ENCODE measurements at regions not wholly inside any gene's neighbourhood (a gene's known extent, or its start where the extent isn't known, plus 50 kb on each side); places are given as distances from the start of the nearest gene placed in this dataset.
"Not testable (repeated sequence)": the region's sequence is repeated elsewhere in the genome, so short reads cannot be mapped to it uniquely, and the experiment has no call there.

DNA sequence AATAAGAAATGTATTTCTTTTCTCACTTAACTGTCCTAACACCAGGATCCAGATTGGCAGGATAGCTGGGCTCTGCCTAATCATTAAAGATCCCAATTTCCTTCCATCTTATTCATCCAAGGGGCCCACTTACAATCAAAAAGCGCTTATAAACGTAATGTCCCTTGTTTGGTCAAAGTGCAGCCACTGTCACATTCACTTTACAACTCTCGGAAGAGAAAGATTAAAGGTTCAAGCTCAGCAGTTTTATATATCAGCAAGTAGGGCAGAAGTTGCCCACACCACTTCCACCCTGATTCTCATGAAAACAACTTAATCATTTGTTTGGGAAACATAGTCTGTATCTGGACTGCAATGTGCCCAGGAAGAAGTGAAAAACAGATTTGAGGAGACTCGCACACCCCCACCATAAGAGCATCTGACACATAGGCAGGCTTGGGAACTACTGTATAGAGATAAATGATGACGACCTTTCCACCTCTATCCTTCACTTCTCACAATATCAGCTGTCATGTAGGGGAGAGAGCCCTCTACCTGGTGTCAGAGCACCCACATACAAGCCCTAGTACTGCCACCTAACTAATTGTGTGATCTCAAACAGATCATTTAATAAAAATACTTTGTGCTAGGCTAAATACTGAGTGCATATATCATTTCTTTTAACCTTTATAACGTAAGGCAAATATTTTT, 80.8 kb downstream of the CAPZA3 start:
- Histone ChIP-seq H3K36me3 (ENCODE audit: control insufficient read depth, insufficient read depth, low read length, severe bottlenecking) (no peaks in the 10 kb centered on the region), H3K27me3 (replicated peaks; ENCODE audit: control insufficient read depth, insufficient read depth, low read length) (no peaks in the 10 kb centered on the region), H3K4me3 (ENCODE audit: low read length) (no peak overlapping the region), H3K4me1 (ENCODE audit: control insufficient read depth, insufficient read depth, low read length) (peaks cover 11% of the 10 kb centered on the region), H3K9me3 (ENCODE audit: control insufficient read depth, low read length) (no peaks in the 10 kb centered on the region), H3K9ac (ENCODE audit: low read length) (no peak overlapping the region)
- no peak for DNase-seq (ENCODE audit: low read depth)

GRCh38 chr12:18819484-18819883, 81.6 kb downstream of the CAPZA3 start:
- no peak for DNase-seq (ENCODE audit: low read depth)
- H3K36me3 ChIP-seq (ENCODE audit: control insufficient read depth, insufficient read depth, low read length, severe bottlenecking) = no peaks in the 10 kb centered on the region
- peaks cover 11% of the 10 kb centered on the region for H3K4me1 ChIP-seq (ENCODE audit: control insufficient read depth, insufficient read depth, low read length)
- H3K4me3 ChIP-seq (ENCODE audit: low read length) = no peak overlapping the region
- no peaks in the 10 kb centered on the region for H3K27me3 ChIP-seq (replicated peaks; ENCODE audit: control insufficient read depth, insufficient read depth, low read length)
- no peak overlapping the region for H3K9ac ChIP-seq (ENCODE audit: low read length)
- H3K9me3 ChIP-seq (ENCODE audit: control insufficient read depth, low read length) = no peaks in the 10 kb centered on the region

GRCh38 chr12:18823461-18823860, 85.5 kb downstream of the CAPZA3 start:
- no peak overlapping the region for H3K9ac ChIP-seq (ENCODE audit: low read length)
- peaks cover 11% of the 10 kb centered on the region for H3K4me1 ChIP-seq (ENCODE audit: control insufficient read depth, insufficient read depth, low read length)
- H3K4me3 ChIP-seq (ENCODE audit: low read length) = no peak overlapping the region
- DNase-seq (ENCODE audit: low read depth) = no peak
- peaks cover 3% of the 10 kb centered on the region for H3K9me3 ChIP-seq (ENCODE audit: control insufficient read depth, low read length)
- H3K36me3 ChIP-seq (ENCODE audit: control insufficient read depth, insufficient read depth, low read length, severe bottlenecking) = no peaks in the 10 kb centered on the region
- no peaks in the 10 kb centered on the region for H3K27me3 ChIP-seq (replicated peaks; ENCODE audit: control insufficient read depth, insufficient read depth, low read length)

GRCh38 chr12:18824287-18824686, 86.4 kb downstream of the CAPZA3 start:
- peaks cover 11% of the 10 kb centered on the region for H3K9me3 ChIP-seq (ENCODE audit: control insufficient read depth, low read length)
- no peaks in the 10 kb centered on the region for H3K27me3 ChIP-seq (replicated peaks; ENCODE audit: control insufficient read depth, insufficient read depth, low read length)
- H3K4me1 ChIP-seq (ENCODE audit: control insufficient read depth, insufficient read depth, low read length) = peaks cover 11% of the 10 kb centered on the region
- no peak overlapping the region for H3K9ac ChIP-seq (ENCODE audit: low read length)
- H3K4me3 ChIP-seq (ENCODE audit: low read length) = no peak overlapping the region
- no peaks in the 10 kb centered on the region for H3K36me3 ChIP-seq (ENCODE audit: control insufficient read depth, insufficient read depth, low read length, severe bottlenecking)
- no peak for DNase-seq (ENCODE audit: low read depth)

DNA sequence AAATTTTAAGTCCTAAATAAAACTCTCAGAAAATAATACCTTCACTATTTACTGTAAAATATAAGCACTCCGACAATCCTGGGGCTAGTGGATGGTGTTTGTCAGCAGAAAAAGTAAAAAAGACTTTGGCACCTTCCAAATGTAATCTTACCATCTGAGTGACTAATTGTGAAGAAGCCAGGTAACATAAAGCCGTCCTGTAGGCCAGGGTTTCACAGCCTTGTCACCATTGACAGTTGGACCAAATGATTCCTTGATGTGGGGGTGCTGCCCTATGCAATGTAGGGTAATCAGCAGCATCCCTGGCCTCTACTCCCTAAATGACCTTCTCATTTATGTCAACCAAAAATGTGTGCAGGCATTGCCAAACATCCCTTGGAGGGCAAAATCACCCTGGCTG, 87.2 kb downstream of the CAPZA3 start:
- no peaks in the 10 kb centered on the region for H3K27me3 ChIP-seq (replicated peaks; ENCODE audit: control insufficient read depth, insufficient read depth, low read length)
- peaks cover 11% of the 10 kb centered on the region for H3K4me1 ChIP-seq (ENCODE audit: control insufficient read depth, insufficient read depth, low read length)
- DNase-seq (ENCODE audit: low read depth) = no peak
- no peaks in the 10 kb centered on the region for H3K36me3 ChIP-seq (ENCODE audit: control insufficient read depth, insufficient read depth, low read length, severe bottlenecking)
- H3K9me3 ChIP-seq (ENCODE audit: control insufficient read depth, low read length) = peaks cover 16% of the 10 kb centered on the region
- no peak overlapping the region for H3K4me3 ChIP-seq (ENCODE audit: low read length)
- H3K9ac ChIP-seq (ENCODE audit: low read length) = no peak overlapping the region

- no peaks in the 10 kb centered on the region for H3K27me3 ChIP-seq (replicated peaks; ENCODE audit: control insufficient read depth, insufficient read depth, low read length)
- no peaks in the 10 kb centered on the region for H3K36me3 ChIP-seq (ENCODE audit: control insufficient read depth, insufficient read depth, low read length, severe bottlenecking)
- no peak overlapping the region for H3K4me3 ChIP-seq (ENCODE audit: low read length)
- H3K9me3 ChIP-seq (ENCODE audit: control insufficient read depth, low read length) = peaks cover 16% of the 10 kb centered on the region
- DNase-seq (ENCODE audit: low read depth) = no peak
- peaks cover 2% of the 10 kb centered on the region for H3K4me1 ChIP-seq (ENCODE audit: control insufficient read depth, insufficient read depth, low read length)
- H3K9ac ChIP-seq (ENCODE audit: low read length) = no peak overlapping the region
Observed at GRCh38 chr12:18827913-18828312, 90.0 kb downstream of the CAPZA3 start.

DNA sequence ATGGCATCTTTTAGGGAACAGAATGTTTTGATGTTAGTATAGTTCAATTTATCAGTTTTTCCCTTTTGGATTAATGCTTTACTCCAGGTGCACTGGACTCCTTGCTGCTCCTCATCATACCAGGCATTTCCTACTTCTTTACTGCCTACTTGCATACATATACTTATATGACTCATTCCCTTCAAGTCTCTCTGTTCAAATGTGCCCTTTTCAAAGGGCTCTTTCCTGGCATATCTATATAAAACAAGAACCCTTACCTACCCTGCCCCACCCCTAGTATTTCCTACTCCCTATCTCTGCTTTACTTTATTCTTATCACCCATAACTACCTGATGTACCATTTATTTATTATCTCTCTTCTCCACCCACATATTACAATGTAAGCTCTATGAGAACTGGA, 90.6 kb downstream of the CAPZA3 start:
- Histone ChIP-seq H3K9me3 (ENCODE audit: control insufficient read depth, low read length) (peaks cover 16% of the 10 kb centered on the region), H3K27me3 (replicated peaks; ENCODE audit: control insufficient read depth, insufficient read depth, low read length) (no peaks in the 10 kb centered on the region), H3K36me3 (ENCODE audit: control insufficient read depth, insufficient read depth, low read length, severe bottlenecking) (no peaks in the 10 kb centered on the region), H3K4me3 (ENCODE audit: low read length) (no peak overlapping the region), H3K9ac (ENCODE audit: low read length) (no peak overlapping the region), H3K4me1 (ENCODE audit: control insufficient read depth, insufficient read depth, low read length) (no peaks in the 10 kb centered on the region)
- no peak for DNase-seq (ENCODE audit: low read depth)

- Histone ChIP-seq H3K9ac (ENCODE audit: low read length) (no peak overlapping the region), H3K4me3 (ENCODE audit: low read length) (no peak overlapping the region)
Observed at GRCh38 chr12:18828987-18829386, 91.1 kb downstream of the CAPZA3 start.

DNA sequence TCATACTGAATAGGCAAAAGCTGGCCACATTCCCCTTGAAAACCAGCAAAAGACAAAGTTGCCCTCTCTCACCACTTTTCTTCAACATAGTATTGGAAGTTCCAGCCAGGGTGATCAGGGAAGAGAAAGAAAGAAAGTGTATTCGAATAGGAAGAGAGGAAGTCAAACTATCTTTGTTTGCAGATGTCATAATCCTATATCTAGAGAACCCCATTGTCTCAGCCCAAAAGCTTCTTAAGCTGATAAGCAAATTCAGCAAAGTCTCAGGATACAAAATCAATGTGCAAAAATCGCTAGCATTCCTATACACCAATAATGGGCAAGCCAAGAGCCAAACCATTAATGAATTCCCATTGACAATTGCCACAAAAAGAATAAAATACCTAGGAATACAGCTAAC, 95.0 kb downstream of the CAPZA3 start:
- not testable (repeated sequence) for H3K4me1 ChIP-seq (ENCODE audit: control insufficient read depth, insufficient read depth, low read length); H3K36me3 ChIP-seq (ENCODE audit: control insufficient read depth, insufficient read depth, low read length, severe bottlenecking); H3K27me3 ChIP-seq (replicated peaks; ENCODE audit: control insufficient read depth, insufficient read depth, low read length); H3K4me3 ChIP-seq (ENCODE audit: low read length); H3K9ac ChIP-seq (ENCODE audit: low read length); DNase-seq (ENCODE audit: low read depth)
- peaks cover 16% of the 10 kb centered on the region for H3K9me3 ChIP-seq (ENCODE audit: control insufficient read depth, low read length)

More at GRCh38 chr12:18828987-18829386, 91.1 kb downstream of the CAPZA3 start:
- no peaks in the 10 kb centered on the region for H3K4me1 ChIP-seq (ENCODE audit: control insufficient read depth, insufficient read depth, low read length)
- DNase-seq (ENCODE audit: low read depth) = no peak
- H3K36me3 ChIP-seq (ENCODE audit: control insufficient read depth, insufficient read depth, low read length, severe bottlenecking) = no peaks in the 10 kb centered on the region
- H3K27me3 ChIP-seq (replicated peaks; ENCODE audit: control insufficient read depth, insufficient read depth, low read length) = no peaks in the 10 kb centered on the region
- H3K9me3 ChIP-seq (ENCODE audit: control insufficient read depth, low read length) = peaks cover 16% of the 10 kb centered on the region

DNA sequence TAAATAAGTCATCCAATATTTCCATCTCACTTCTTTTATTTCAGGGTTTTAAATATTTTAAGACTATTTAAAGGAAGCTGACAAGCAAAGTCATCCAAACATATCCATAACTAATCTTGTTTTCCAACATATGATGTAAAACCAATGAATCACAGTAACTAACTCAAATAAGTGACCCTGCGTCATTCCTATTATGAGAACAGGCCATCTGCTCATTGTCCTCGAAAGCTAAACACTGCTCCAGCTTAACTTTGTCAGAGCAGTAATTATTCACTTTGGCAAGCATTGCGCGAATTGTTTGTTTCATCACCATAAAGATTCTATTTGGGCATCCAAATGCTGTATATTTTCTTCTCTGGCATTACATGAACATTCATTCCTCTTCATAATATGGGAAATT, 99.1 kb downstream of the CAPZA3 start:
- Histone ChIP-seq H3K27me3 (replicated peaks; ENCODE audit: control insufficient read depth, insufficient read depth, low read length) (no peaks in the 10 kb centered on the region), H3K9me3 (ENCODE audit: control insufficient read depth, low read length) (peaks cover 2% of the 10 kb centered on the region), H3K4me1 (ENCODE audit: control insufficient read depth, insufficient read depth, low read length) (peaks cover 8% of the 10 kb centered on the region), H3K36me3 (ENCODE audit: control insufficient read depth, insufficient read depth, low read length, severe bottlenecking) (no peaks in the 10 kb centered on the region), H3K9ac (ENCODE audit: low read length) (no peak overlapping the region), H3K4me3 (ENCODE audit: low read length) (no peak overlapping the region)
- DNase-seq (ENCODE audit: low read depth) = peak; percentile 69

- H3K4me1 ChIP-seq (ENCODE audit: control insufficient read depth, insufficient read depth, low read length) = peaks cover 8% of the 10 kb centered on the region
- DNase-seq (ENCODE audit: low read depth) = no peak
- H3K4me3 ChIP-seq (ENCODE audit: low read length) = no peak overlapping the region
- H3K9me3 ChIP-seq (ENCODE audit: control insufficient read depth, low read length) = peaks cover 2% of the 10 kb centered on the region
- H3K27me3 ChIP-seq (replicated peaks; ENCODE audit: control insufficient read depth, insufficient read depth, low read length) = no peaks in the 10 kb centered on the region
- H3K36me3 ChIP-seq (ENCODE audit: control insufficient read depth, insufficient read depth, low read length, severe bottlenecking) = no peaks in the 10 kb centered on the region
- H3K9ac ChIP-seq (ENCODE audit: low read length) = no peak overlapping the region
Observed at GRCh38 chr12:18837505-18837904, 99.6 kb downstream of the CAPZA3 start.

GRCh38 chr12:18840997-18841396, 103.1 kb downstream of the CAPZA3 start:
- H3K4me3 ChIP-seq (ENCODE audit: low read length); H3K9ac ChIP-seq (ENCODE audit: low read length); H3K4me1 ChIP-seq (ENCODE audit: control insufficient read depth, insufficient read depth, low read length); H3K27me3 ChIP-seq (replicated peaks; ENCODE audit: control insufficient read depth, insufficient read depth, low read length); DNase-seq (ENCODE audit: low read depth); H3K36me3 ChIP-seq (ENCODE audit: control insufficient read depth, insufficient read depth, low read length, severe bottlenecking); H3K9me3 ChIP-seq (ENCODE audit: control insufficient read depth, low read length): not testable (repeated sequence)
